ENCODE measurements at regions not wholly inside any gene's neighbourhood (a gene's known extent, or its start where the extent isn't known, plus 50 kb on each side); places are given as distances from the start of the nearest gene placed in this dataset.

- no peaks in the 10 kb centered on the region for H3K36me3 ChIP-seq
- intact Hi-C loops (cut with DNase I), result no loop called here
- DNase-seq, result no peak
- no peaks in the 10 kb centered on the region for H3K9me3 ChIP-seq
- H3K4me3 ChIP-seq, result no peak overlapping the region
- no peak overlapping the region for H3K27ac ChIP-seq
- 69 to 77% methylated on average over 5 of the region's 5 CpGs for WGBS, 2 donors
- peaks cover 0 to 30% (median 0%) of the 10 kb centered on the region in 3 donors for H3K27me3 ChIP-seq
- TF ChIP-seq POLR2AphosphoS5 (IDR thresholded peaks at IDR 0.05), result no peak
- no peak for TF ChIP-seq CTCF (IDR thresholded peaks at IDR 0.05)
- TF ChIP-seq EP300 (IDR thresholded peaks at IDR 0.05), result no peak
- no peak for TF ChIP-seq POLR2A (IDR thresholded peaks at IDR 0.05)
- H3K4me1 ChIP-seq, result no peaks in the 10 kb centered on the region
Measured at GRCh38 chr10:8294779-8295178, 240.3 kb downstream of the GATA3 start.

- Histone ChIP-seq H3K4me1 (no peaks in the 10 kb centered on the region), H3K36me3 (no peaks in the 10 kb centered on the region), H3K9me3 (no peaks in the 10 kb centered on the region), H3K27ac (no peak overlapping the region), H3K27me3 (peaks cover 0 to 33% (median 0%) of the 10 kb centered on the region in 3 donors), H3K4me3 (no peak overlapping the region)
- DNase-seq, result no peak
- WGBS, 2 donors, result 94 to 95% methylated on average over 1 of the region's 1 CpG
- TF ChIP-seq EP300 (IDR thresholded peaks at IDR 0.05), result no peak
- TF ChIP-seq POLR2A (IDR thresholded peaks at IDR 0.05), result no peak
- no peak for TF ChIP-seq CTCF (IDR thresholded peaks at IDR 0.05)
- TF ChIP-seq POLR2AphosphoS5 (IDR thresholded peaks at IDR 0.05), result no peak
- intact Hi-C loops (cut with DNase I), result no loop called here
Measured at GRCh38 chr10:8295311-8295710, 240.8 kb downstream of the GATA3 start.

GRCh38 chr10:8296090-8296733, 241.7 kb downstream of the GATA3 start:
- H3K4me1 ChIP-seq, result no peaks in the 10 kb centered on the region
- H3K9me3 ChIP-seq, result no peaks in the 10 kb centered on the region
- no peak for DNase-seq
- WGBS, 2 donors, result 40 to 69% methylated on average over 22 of the region's 22 CpGs
- no peaks in the 10 kb centered on the region for H3K36me3 ChIP-seq
- peaks cover 0 to 33% (median 0%) of the 10 kb centered on the region in 3 donors for H3K27me3 ChIP-seq
- H3K27ac ChIP-seq, result no peak overlapping the region
- H3K4me3 ChIP-seq, result no peak overlapping the region
- TF ChIP-seq CTCF (IDR thresholded peaks at IDR 0.05), result no peak
- intact Hi-C loops (cut with DNase I), result no loop called here

- intact Hi-C loops (cut with DNase I), result no loop called here
- Histone ChIP-seq H3K27ac (no peak overlapping the region), H3K27me3 (peaks cover 0 to 33% (median 0%) of the 10 kb centered on the region in 3 donors), H3K4me3 (no peak overlapping the region), H3K4me1 (no peaks in the 10 kb centered on the region), H3K36me3 (no peaks in the 10 kb centered on the region), H3K9me3 (no peaks in the 10 kb centered on the region)
- no peak for DNase-seq
- TF ChIP-seq POLR2AphosphoS5 (IDR thresholded peaks at IDR 0.05) (no peak), EP300 (IDR thresholded peaks at IDR 0.05) (no peak), CTCF (IDR thresholded peaks at IDR 0.05) (no peak), POLR2A (IDR thresholded peaks at IDR 0.05) (no peak)
- 88 to 93% methylated on average over 2 of the region's 2 CpGs for WGBS, 2 donors
Measured at GRCh38 chr10:8296734-8297101, 242.2 kb downstream of the GATA3 start.

GRCh38 chr10:8297107-8297506, 242.6 kb downstream of the GATA3 start:
- 78 to 84% methylated on average over 2 of the region's 2 CpGs for WGBS, 2 donors
- Histone ChIP-seq H3K4me3 (no peak overlapping the region), H3K36me3 (no peaks in the 10 kb centered on the region), H3K27me3 (peaks cover 0 to 33% (median 0%) of the 10 kb centered on the region in 3 donors), H3K9me3 (no peaks in the 10 kb centered on the region), H3K27ac (no peak overlapping the region), H3K4me1 (no peaks in the 10 kb centered on the region)
- no peak for DNase-seq
- TF ChIP-seq EP300 (IDR thresholded peaks at IDR 0.05), result no peak
- TF ChIP-seq POLR2A (IDR thresholded peaks at IDR 0.05), result no peak
- TF ChIP-seq CTCF (IDR thresholded peaks at IDR 0.05), result no peak
- TF ChIP-seq POLR2AphosphoS5 (IDR thresholded peaks at IDR 0.05), result no peak
- intact Hi-C loops (cut with DNase I), result no loop called here
